ENCODE measurements at regions not wholly inside any gene's neighbourhood (a gene's known extent, or its start where the extent isn't known, plus 50 kb on each side); places are given as distances from the start of the nearest gene placed in this dataset.

DNA sequence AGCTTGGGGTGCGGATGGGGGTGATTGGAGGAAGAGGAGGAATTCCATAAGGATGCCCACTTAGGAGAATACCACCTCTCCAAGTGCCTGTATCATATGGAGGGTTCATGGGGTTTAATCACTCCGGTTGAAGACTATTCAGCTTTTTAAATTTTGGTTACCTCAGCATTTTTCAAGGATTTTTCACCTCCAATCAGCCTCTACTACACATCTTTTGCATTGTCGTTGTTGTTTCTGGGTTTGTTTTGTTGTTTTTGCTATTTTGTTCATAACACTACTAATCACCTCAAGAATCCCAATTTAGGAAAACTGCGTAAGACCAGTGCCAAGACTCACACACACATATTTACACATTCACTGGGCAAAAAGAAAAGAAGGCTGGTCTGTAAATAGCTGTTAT, 619.5 kb upstream of the CDH5 start:
- Histone ChIP-seq H3K4me2 (ENCODE audit: low read length) (no peak overlapping the region), H3K27me3 (ENCODE audit: insufficient read depth, low read length) (no peaks in the 10 kb centered on the region), H2AFZ (ENCODE audit: low read depth, low read length, poor library complexity, severe bottlenecking) (no peak overlapping the region), H3K4me1 (ENCODE audit: control insufficient read depth in 1 of 2, insufficient read depth in 2 of 2, low read length in 2 of 2) (no peaks in the 10 kb centered on the region), H3K9me2 (ENCODE audit: insufficient read depth) (no peaks in the 10 kb centered on the region), H3K36me3 (ENCODE audit: control insufficient read depth in 1 of 2, insufficient read depth in 2 of 2, low read length in 2 of 2) (no peaks in the 10 kb centered on the region), H3K9ac (ENCODE audit: low read length) (no peak overlapping the region), H3K79me2 (ENCODE audit: insufficient read depth, low read length) (no peaks in the 10 kb centered on the region), H3K9me3 (ENCODE audit: control insufficient read depth in 1 of 2, insufficient read depth in 1 of 2, low read depth in 1 of 2, low read length in 2 of 2) (no peaks in the 10 kb centered on the region), H3K27ac (ENCODE audit: low read depth, low read length) (no peak overlapping the region), H4K20me1 (ENCODE audit: insufficient read depth) (no peaks in the 10 kb centered on the region), H3K4me3 (replicated peaks in 1 of 2; ENCODE audit: low read depth in 1 of 2, low read length in 2 of 2) (no peak overlapping the region)
- ChIA-PET POLR2A (no interaction called here), RAD21 (ENCODE audit: low non-redundant PET in 1 of 2, low total read pairs in 2 of 2, uncharacterized antibody in 2 of 2, unreplicated experiment in 2 of 2) (no interaction called here), CTCF (no interaction called here)
- DNase-seq (ENCODE audit: low read depth, low spot score) = no peak
- intact Hi-C loops (cut with micrococcal nuclease) = no loop called here
- ATAC-seq = no peak
- TF ChIP-seq, protein P1, sequence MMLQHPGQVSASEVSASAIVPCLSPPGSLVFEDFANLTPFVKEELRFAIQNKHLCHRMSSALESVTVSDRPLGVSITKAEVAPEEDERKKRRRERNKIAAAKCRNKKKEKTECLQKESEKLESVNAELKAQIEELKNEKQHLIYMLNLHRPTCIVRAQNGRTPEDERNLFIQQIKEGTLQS (IDR thresholded peaks at IDR 0.05) = no peak
- no peak for TF ChIP-seq ZBTB33 (IDR thresholded peaks at IDR 0.05; ENCODE audit: extremely low read depth, insufficient replicate concordance, low read length)
- no peak for TF ChIP-seq SP1 (IDR thresholded peaks at IDR 0.05; ENCODE audit: low read depth)
- BruUV-seq (replicated peaks) = no TSS peak

DNA sequence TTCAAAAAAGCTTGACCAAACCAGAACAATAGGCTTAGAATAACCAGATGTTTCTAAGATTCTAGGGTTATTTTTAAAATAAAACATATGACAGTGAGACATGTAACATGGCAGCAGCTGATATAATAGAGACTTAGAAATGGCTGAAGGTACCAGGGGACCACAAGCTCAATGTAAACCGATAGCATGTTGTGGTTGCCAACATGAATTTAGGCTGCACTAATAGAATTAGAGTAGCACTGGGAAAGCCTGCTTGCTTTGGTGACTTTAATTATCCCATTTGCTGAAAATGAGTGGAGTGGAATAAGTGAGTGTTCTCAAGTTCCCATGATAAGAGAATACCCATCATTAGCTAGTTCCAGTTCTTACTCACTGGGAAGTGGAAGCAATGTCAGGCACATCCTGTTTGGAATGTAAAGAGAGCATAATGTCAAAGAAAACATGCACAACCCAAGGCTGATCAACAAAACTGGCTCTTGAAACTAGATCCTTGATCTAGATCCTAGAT, 621.2 kb upstream of the CDH5 start:
- Histone ChIP-seq H3K27me3 (ENCODE audit: insufficient read depth, low read length) (no peaks in the 10 kb centered on the region), H3K9me3 (ENCODE audit: control insufficient read depth in 1 of 2, insufficient read depth in 1 of 2, low read depth in 1 of 2, low read length in 2 of 2) (no peaks in the 10 kb centered on the region), H3K27ac (ENCODE audit: low read depth, low read length) (no peak overlapping the region), H3K4me2 (ENCODE audit: low read length) (no peak overlapping the region), H3K9me2 (ENCODE audit: insufficient read depth) (no peaks in the 10 kb centered on the region), H3K36me3 (ENCODE audit: control insufficient read depth in 1 of 2, insufficient read depth in 2 of 2, low read length in 2 of 2) (no peaks in the 10 kb centered on the region), H4K20me1 (ENCODE audit: insufficient read depth) (no peaks in the 10 kb centered on the region), H3K79me2 (ENCODE audit: insufficient read depth, low read length) (no peaks in the 10 kb centered on the region), H3K4me1 (ENCODE audit: control insufficient read depth in 1 of 2, insufficient read depth in 2 of 2, low read length in 2 of 2) (no peaks in the 10 kb centered on the region), H3K4me3 (replicated peaks in 1 of 2; ENCODE audit: low read depth in 1 of 2, low read length in 2 of 2) (no peak overlapping the region), H2AFZ (ENCODE audit: low read depth, low read length, poor library complexity, severe bottlenecking) (no peak overlapping the region), H3K9ac (ENCODE audit: low read length) (no peak overlapping the region)
- ChIA-PET RAD21 (ENCODE audit: low non-redundant PET in 1 of 2, low total read pairs in 2 of 2, uncharacterized antibody in 2 of 2, unreplicated experiment in 2 of 2) (no interaction called here), POLR2A (no interaction called here), CTCF (no interaction called here)
- no peak for DNase-seq (ENCODE audit: low read depth, low spot score)
- ATAC-seq = no peak
- intact Hi-C loops (cut with micrococcal nuclease) = no loop called here
- no TSS peak for BruUV-seq (replicated peaks)
- TF ChIP-seq, protein P1 (IDR thresholded peaks at IDR 0.05) = no peak
- TF ChIP-seq CBX3 (IDR thresholded peaks at IDR 0.05; ENCODE audit: low read depth) (no peak), TCF7L2 (IDR thresholded peaks at IDR 0.05; ENCODE audit: borderline replicate concordance, extremely low read depth, insufficient read depth, insufficient read length) (no peak), CEBPB (IDR thresholded peaks at IDR 0.05; ENCODE audit: low read depth) (no peak), EZH2phosphoT487 (IDR thresholded peaks at IDR 0.05; ENCODE audit: borderline replicate concordance) (no peak), MAX (IDR thresholded peaks at IDR 0.05) (no peak), RAD21 (IDR thresholded peaks at IDR 0.05; ENCODE audit: low read depth) (no peak), ELF1 (IDR thresholded peaks at IDR 0.05; ENCODE audit: borderline replicate concordance, low read depth) (no peak)
- TF ChIP-seq, protein P2, sequence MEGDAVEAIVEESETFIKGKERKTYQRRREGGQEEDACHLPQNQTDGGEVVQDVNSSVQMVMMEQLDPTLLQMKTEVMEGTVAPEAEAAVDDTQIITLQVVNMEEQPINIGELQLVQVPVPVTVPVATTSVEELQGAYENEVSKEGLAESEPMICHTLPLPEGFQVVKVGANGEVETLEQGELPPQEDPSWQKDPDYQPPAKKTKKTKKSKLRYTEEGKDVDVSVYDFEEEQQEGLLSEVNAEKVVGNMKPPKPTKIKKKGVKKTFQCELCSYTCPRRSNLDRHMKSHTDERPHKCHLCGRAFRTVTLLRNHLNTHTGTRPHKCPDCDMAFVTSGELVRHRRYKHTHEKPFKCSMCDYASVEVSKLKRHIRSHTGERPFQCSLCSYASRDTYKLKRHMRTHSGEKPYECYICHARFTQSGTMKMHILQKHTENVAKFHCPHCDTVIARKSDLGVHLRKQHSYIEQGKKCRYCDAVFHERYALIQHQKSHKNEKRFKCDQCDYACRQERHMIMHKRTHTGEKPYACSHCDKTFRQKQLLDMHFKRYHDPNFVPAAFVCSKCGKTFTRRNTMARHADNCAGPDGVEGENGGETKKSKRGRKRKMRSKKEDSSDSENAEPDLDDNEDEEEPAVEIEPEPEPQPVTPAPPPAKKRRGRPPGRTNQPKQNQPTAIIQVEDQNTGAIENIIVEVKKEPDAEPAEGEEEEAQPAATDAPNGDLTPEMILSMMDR (IDR thresholded peaks at IDR 0.05 in 2 of 3, conservative IDR thresholded peaks at IDR 0.05 in 1 of 3; ENCODE audit: borderline replicate concordance in 1 of 3, insufficient read depth in 1 of 3, low read depth in 2 of 3, low read length in 2 of 3) = no peak
